Hepatocyte (in vitro differentiated cells): ENCODE measurements at regions not wholly inside any gene's neighbourhood (a gene's known extent, or its start where the extent isn't known, plus 50 kb on each side); places are given as distances from the start of the nearest gene placed in this dataset.

Source experiments
- DNase-seq: peaks from one replicate; pipeline ENCODE4 v3.0.0-alpha.2; 2016; ENCODE audit warnings: low spot score
- H2AFZ ChIP-seq: fragments of 200-600 bp; sonication (generic); 2 replicates; pipeline ENCODE4 v1.6.0; 2016; ENCODE audit warnings: antibody characterized with exemption, mild to moderate bottlenecking
- H3K27ac ChIP-seq: fragments of 200-600 bp; sonication (generic); 2 replicates; pipeline ENCODE4 v1.5.1; 2016; ENCODE audit warnings: mild to moderate bottlenecking
- H3K27me3 ChIP-seq: fragments of 200-600 bp; sonication (generic); 2 replicates; pipeline ENCODE4 v1.6.1; 2016
- H3K36me3 ChIP-seq: fragments of 200-600 bp; sonication (generic); replicated peaks from 2 replicates; pipeline ENCODE4 v1.5.1; 2016; ENCODE audit warnings: low read depth; ENCODE audit not compliant: insufficient read depth
- H3K4me1 ChIP-seq: fragments of 200-600 bp; sonication (generic); 2 replicates; pipeline ENCODE4 v1.5.1; 2016; ENCODE audit warnings: mild to moderate bottlenecking, moderate library complexity; ENCODE audit not compliant: insufficient read depth
- H3K4me2 ChIP-seq: fragments of 200-600 bp; sonication (generic); 2 replicates; pipeline ENCODE4 v1.6.0; 2016
- H3K4me3 ChIP-seq: fragments of 200-600 bp; sonication (generic); 2 replicates; pipeline ENCODE4 v1.5.1; 2016; ENCODE audit warnings: mild to moderate bottlenecking
- H3K79me2 ChIP-seq: fragments of 200-600 bp; sonication (generic); 2 replicates; pipeline ENCODE4 v1.6.0; 2017; ENCODE audit warnings: mild to moderate bottlenecking
- H3K9me2 ChIP-seq: fragments of 200-600 bp; sonication (generic); replicated peaks from 2 replicates; pipeline ENCODE4 v1.6.0; 2017; ENCODE audit warnings: mild to moderate bottlenecking; ENCODE audit not compliant: insufficient read depth
- H3K9me3 ChIP-seq: fragments of 200-600 bp; sonication (generic); 2 replicates; pipeline ENCODE4 v1.5.1; 2016; ENCODE audit warnings: low read depth, mild to moderate bottlenecking
- H4K20me1 ChIP-seq: fragments of 200-600 bp; sonication (generic); 2 replicates; pipeline ENCODE4 v1.6.0; 2016; ENCODE audit warnings: mild to moderate bottlenecking; ENCODE audit not compliant: insufficient read depth, poor library complexity, severe bottlenecking
- CTCF ChIP-seq: fragments of 200-600 bp; sonication (generic); IDR thresholded peaks from 2 replicates; pipeline ENCODE4 v1.5.1; 2016; ENCODE audit warnings: antibody characterized with exemption, mild to moderate bottlenecking; ENCODE audit not compliant: poor library complexity
- EZH2 ChIP-seq: fragments of 200-600 bp; sonication (generic); IDR thresholded peaks from 2 replicates; pipeline ENCODE4 v1.6.1; 2016; ENCODE audit warnings: antibody characterized with exemption, mild to moderate bottlenecking, borderline replicate concordance
- EZH2phosphoT487 ChIP-seq: fragments of 200-600 bp; sonication (generic); IDR thresholded peaks from one replicate; pipeline ENCODE4 v1.6.1; 2018; ENCODE audit warnings: antibody characterized with exemption, mild to moderate bottlenecking, low read depth, moderate library complexity; ENCODE audit not compliant: unreplicated experiment, severe bottlenecking
- whole genome bisulfite sequencing: methylation state at CpG from one replicate; pipeline ENCODE4 v1.1.6; 2016; ENCODE audit warnings: low lambda C conversion rate; ENCODE audit errors: missing lambda C conversion rate; 5-methylcytosine and 5-hydroxymethylcytosine counted together

GRCh38 chr7:19617901-19618300 is 90.9 kb downstream of the POLR1F start:
- Histone ChIP-seq H4K20me1 (no peaks in the 10 kb centered on the region), H3K4me2 (no peak overlapping the region), H2AFZ (no peak overlapping the region), H3K36me3 (no peaks in the 10 kb centered on the region), H3K9me2 (no peaks in the 10 kb centered on the region), H3K79me2 (no peaks in the 10 kb centered on the region), H3K9me3 (no peaks in the 10 kb centered on the region), H3K4me1 (no peaks in the 10 kb centered on the region), H3K27ac (no peak overlapping the region), H3K27me3 (no peaks in the 10 kb centered on the region), H3K4me3 (no peak overlapping the region)
- DNase-seq, result no peak
- WGBS, result 57% methylated on average over 2 of the region's 2 CpGs
- TF ChIP-seq EZH2phosphoT487 (no peak), EZH2 (no peak), CTCF (no peak)

- Histone ChIP-seq H3K4me1 (no peaks in the 10 kb centered on the region), H3K36me3 (no peaks in the 10 kb centered on the region)
- TF ChIP-seq EZH2phosphoT487, result no peak
- TF ChIP-seq EZH2, result no peak
- no peak for TF ChIP-seq CTCF
These were observed 98.5 kb downstream of the POLR1F start for GRCh38 chr7:19610194-19610943.

GRCh38 chr7:19589446-19589845 is 119.4 kb downstream of the POLR1F start:
- Histone ChIP-seq H3K9me3 (no peaks in the 10 kb centered on the region), H3K4me1 (no peaks in the 10 kb centered on the region), H3K27me3 (no peaks in the 10 kb centered on the region), H2AFZ (no peak overlapping the region), H4K20me1 (no peaks in the 10 kb centered on the region), H3K4me3 (no peak overlapping the region), H3K9me2 (no peaks in the 10 kb centered on the region), H3K4me2 (no peak overlapping the region), H3K27ac (no peak overlapping the region), H3K36me3 (no peaks in the 10 kb centered on the region), H3K79me2 (no peaks in the 10 kb centered on the region)
- WGBS, result 94% methylated on average over 3 of the region's 3 CpGs
- DNase-seq, result no peak
- TF ChIP-seq EZH2phosphoT487, result no peak
- no peak for TF ChIP-seq EZH2
- no peak for TF ChIP-seq CTCF

More at GRCh38 chr7:19610194-19610943, 98.5 kb downstream of the POLR1F start:
- Histone ChIP-seq H3K27me3 (no peaks in the 10 kb centered on the region), H3K9me3 (no peaks in the 10 kb centered on the region), H2AFZ (no peak overlapping the region), H3K4me2 (no peak overlapping the region), H4K20me1 (no peaks in the 10 kb centered on the region), H3K79me2 (no peaks in the 10 kb centered on the region), H3K9me2 (no peaks in the 10 kb centered on the region), H3K4me3 (no peak overlapping the region), H3K27ac (no peak overlapping the region)
- DNase-seq, result no peak

GRCh38 chr7:19587291-19587690 is 121.5 kb downstream of the POLR1F start:
- TF ChIP-seq EZH2 (no peak), CTCF (no peak), EZH2phosphoT487 (no peak)
- no peaks in the 10 kb centered on the region for H4K20me1 ChIP-seq
- 22% methylated on average over 2 of the region's 2 CpGs for WGBS
- H3K9me3 ChIP-seq, result no peaks in the 10 kb centered on the region
- H2AFZ ChIP-seq, result no peak overlapping the region
- no peak overlapping the region for H3K27ac ChIP-seq
- no peaks in the 10 kb centered on the region for H3K4me1 ChIP-seq
- H3K27me3 ChIP-seq, result no peaks in the 10 kb centered on the region
- no peak overlapping the region for H3K4me3 ChIP-seq
- no peaks in the 10 kb centered on the region for H3K36me3 ChIP-seq
- no peaks in the 10 kb centered on the region for H3K79me2 ChIP-seq
- no peak overlapping the region for H3K4me2 ChIP-seq
- no peaks in the 10 kb centered on the region for H3K9me2 ChIP-seq
- DNase-seq, result no peak
